C4-2B (cell line): ENCODE measurements at regions not wholly inside any gene's neighbourhood (a gene's known extent, or its start where the extent isn't known, plus 50 kb on each side); places are given as distances from the start of the nearest gene placed in this dataset.

Experiments
- CTCF ChIP-seq: fragments of 450-650 bp; conservative IDR thresholded peaks from 2 replicates; pipeline ENCODE4 v1.5.1; 2017; ENCODE audit warnings: mild to moderate bottlenecking
- ZFX ChIP-seq: fragments of 450-650 bp; IDR thresholded peaks from 2 replicates; pipeline ENCODE4 v1.6.1; 2017

DNA sequence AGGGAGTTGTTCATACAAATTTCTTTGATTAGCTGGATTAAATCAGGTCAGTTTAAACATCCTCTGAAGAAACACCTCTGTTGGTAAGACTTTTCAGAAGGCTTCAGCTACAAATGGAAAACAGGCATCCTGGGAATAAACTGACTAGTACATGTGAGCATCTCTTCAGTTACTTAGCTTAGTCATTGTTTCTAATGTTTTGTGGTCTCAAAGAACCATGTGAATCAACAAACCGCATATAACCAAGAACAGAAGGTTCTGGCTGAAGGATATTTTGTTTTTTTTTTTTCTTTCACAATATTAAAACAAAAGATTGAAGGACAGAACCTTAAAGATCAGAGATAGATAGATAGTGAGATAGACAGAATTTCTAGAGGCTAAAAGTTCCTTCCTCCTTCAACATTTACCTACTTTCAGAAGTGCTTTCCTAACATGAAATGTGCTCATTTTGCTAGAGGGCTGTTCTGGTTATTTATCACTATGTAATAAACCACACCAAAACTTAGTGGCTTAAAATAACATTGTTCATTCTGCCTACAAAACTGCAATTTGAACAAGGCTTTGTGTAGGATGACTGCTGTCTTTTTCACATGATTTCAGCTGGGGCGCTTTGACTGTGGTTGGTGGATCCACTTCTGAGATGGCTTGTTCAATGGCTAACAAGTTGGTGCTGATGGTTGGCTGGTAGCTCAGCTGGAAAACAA, 119.8 kb upstream of the PTGFR start:
- TF ChIP-seq CTCF (no peak), ZFX (no peak)
